ENCODE measurements at regions not wholly inside any gene's neighbourhood (a gene's known extent, or its start where the extent isn't known, plus 50 kb on each side); places are given as distances from the start of the nearest gene placed in this dataset.

GRCh38 chr12:17414596-17414995 is 675.4 kb downstream of the RERGL start:
- no peak for TF ChIP-seq POLR2A (IDR thresholded peaks at IDR 0.05; ENCODE audit: low read depth, low read length)
- TF ChIP-seq POLR2AphosphoS5 (IDR thresholded peaks at IDR 0.05; ENCODE audit: low read depth, low read length), result no peak
- TF ChIP-seq POU2F2 (IDR thresholded peaks at IDR 0.05; ENCODE audit: low read depth, low read length), result no peak
